Activated CD4-positive, alpha-beta T cell treated with anti-CD3 and anti-CD28 coated beads, Interleukin-2, Interleukin-6, amounts not matched to agents 100 ng/mL and 50 ng/mL, durations not matched to agents 16 hours and 8 hours (primary cell): ENCODE measurements at regions not wholly inside any gene's neighbourhood (a gene's known extent, or its start where the extent isn't known, plus 50 kb on each side); places are given as distances from the start of the nearest gene placed in this dataset.
"Not testable (repeated sequence)": the region's sequence is repeated elsewhere in the genome, so short reads cannot be mapped to it uniquely, and the experiment has no call there.

Experiments
- DNase-seq: peaks from one replicate; pipeline ENCODE4 v3.0.0-alpha.2; 2020

DNA sequence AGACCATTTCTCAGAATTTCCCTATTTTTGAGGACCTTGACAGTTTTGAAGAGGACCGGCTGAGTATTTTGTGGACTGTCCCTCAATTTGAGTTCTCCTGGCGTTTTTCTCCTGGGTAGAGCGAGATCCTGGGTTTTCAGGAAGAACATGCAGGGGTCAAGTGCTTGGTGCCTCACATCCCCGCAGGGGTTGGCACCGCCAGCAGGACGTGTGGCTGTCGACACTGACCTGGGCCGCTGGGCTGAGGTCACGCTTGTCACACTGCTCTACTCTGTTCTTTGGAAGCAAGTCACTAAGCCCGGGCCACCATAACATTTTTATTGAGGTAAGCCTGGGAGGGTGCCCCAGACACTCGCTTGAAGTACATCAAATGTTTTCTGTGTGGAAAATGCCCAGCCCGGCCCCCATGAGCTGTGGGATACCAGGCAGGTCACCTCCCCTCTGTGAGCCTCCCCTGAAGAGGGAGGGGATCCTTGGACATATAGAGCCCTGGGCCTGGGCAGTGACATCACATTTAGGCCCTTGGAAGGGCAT, 112.0 kb downstream of the NPIPB11 start:
- DNase-seq, result not testable (repeated sequence)

DNA sequence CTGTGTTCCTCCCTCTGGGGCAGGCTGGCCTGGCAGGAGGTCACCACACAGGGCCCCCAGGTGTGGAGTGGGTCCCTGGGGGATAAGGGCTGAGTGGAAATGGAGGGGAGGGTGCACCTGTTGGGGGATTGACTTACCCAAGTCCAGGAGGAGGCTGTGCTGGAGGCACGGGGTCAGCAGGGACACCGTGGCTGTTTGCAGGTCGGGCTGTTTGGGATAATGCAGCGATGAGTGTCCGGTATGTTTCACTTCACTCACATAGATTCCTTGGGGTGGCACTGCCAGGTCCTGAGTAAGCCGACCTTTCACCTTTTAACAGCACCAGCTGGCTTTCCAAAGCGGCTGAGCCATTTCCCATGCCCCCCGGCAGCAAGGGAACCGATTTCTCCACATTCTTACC, 113.0 kb downstream of the NPIPB11 start:
- DNase-seq, result not testable (repeated sequence)

DNA sequence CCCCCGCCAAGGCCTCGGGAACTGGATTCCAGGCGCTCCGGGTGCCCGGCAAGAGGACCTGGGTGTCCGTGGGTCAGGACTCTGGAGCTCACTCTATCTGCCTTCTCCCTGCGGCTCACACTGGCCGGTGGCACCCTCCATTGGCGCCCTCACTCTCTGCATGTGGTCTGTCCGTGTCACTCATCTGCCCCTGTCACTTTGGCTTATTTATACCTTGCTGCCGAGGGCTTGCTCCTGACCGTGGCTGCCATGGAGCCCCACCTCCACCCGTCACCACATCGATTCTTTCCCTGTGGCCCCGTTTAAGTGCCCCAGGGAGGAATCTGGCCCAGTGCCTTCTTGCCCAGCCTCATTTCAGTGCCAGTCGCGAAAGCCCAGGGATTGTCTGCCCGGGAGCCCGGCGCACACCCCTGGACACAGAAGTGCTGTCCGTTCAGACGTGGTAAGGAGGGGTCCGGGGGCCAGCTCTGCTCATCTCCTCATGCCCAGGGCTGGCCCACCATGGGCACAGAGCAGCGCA, 113.5 kb downstream of the NPIPB11 start:
- DNase-seq, result not testable (repeated sequence)

- DNase-seq, result peak; percentile 11
These were observed 114.9 kb downstream of the NPIPB11 start for GRCh38 chr16:29291329-29292271.

- peak; percentile 79 for DNase-seq
These were observed 115.8 kb downstream of the NPIPB11 start for GRCh38 chr16:29290631-29291247.

- not testable (repeated sequence) for DNase-seq
These were observed 116.8 kb downstream of the NPIPB11 start for GRCh38 chr16:29289516-29290239.

DNA sequence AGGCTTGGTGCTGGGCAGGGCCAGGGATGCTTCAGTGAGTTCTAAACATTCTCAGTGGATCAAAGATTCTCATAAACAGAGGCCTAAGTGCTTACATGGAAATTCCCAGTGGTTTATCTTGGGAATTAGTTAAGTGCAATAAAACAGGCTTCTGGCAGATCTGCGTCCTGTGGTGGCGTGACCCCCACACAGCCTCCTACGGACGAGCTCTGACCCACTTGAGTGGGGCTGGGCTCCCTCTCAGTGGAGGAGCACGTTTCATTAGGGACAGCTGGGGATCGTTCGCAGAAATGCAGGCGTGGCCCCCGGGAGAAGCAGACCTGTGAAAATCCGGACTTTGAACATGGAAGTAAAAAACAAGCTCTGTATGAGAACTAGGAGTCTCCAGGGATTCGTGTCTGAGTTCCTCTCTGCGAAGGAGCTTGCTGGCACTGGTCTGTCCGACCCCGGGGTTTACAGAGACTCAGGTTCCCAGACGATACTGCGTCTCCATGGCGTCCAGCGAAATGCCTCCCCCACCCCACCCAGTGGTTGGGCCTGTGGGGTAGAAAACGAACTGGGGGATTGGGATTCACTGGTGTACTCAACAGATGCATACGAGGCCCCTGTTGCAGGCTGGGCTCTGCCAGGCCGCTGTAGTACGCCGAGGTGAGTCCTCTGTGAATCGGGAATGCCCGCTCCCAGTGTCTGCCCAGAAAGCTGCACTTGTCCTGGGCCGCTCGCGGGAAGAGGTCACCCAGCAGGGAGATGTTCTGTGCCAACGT, 117.6 kb downstream of the NPIPB11 start:
- not testable (repeated sequence) for DNase-seq

GRCh38 chr16:29287871-29288535, 118.5 kb downstream of the NPIPB11 start:
- not testable (repeated sequence) for DNase-seq

DNA sequence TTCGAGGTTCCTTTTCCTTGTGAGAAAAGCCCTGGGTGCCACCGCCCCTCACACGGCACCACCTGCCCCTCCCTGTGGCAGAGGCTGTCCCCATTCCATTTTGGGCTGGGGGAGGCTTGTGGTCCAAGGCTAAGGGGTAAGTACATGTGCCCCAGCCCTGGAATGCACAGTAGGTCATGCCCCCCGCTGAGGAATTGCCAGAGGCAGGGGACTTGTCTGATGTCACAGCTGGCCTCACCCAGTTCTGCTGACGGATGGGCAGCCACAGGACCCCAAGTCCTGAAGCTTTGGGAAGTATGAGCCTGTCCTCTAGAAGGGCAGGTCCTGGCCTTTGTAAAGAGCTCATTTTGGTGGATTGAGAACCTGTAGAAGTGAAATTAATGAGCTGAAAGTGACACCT, 119.3 kb downstream of the NPIPB11 start:
- DNase-seq, result not testable (repeated sequence)

DNA sequence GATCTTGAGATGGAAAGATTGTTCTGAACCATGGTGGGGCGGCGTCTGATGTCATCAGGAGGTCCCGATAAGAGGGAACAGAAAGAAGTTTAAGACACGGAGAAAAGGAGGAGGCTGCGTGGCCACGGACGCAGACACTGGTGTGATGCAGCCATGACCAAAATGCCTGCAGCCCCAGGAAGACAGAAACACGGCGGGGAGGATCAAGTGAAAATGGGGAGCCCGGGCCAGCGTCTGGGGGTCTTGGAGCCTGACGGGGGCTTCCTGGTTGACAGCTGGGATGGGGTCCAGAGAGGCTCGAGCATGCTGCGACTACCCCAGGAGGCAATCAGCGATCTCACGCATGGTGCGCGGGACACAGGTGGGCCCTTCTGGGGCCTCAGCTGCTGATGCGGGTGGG, 119.7 kb downstream of the NPIPB11 start:
- not testable (repeated sequence) for DNase-seq

GRCh38 chr16:29286161-29286560, 120.3 kb downstream of the NPIPB11 start:
- not testable (repeated sequence) for DNase-seq

DNA sequence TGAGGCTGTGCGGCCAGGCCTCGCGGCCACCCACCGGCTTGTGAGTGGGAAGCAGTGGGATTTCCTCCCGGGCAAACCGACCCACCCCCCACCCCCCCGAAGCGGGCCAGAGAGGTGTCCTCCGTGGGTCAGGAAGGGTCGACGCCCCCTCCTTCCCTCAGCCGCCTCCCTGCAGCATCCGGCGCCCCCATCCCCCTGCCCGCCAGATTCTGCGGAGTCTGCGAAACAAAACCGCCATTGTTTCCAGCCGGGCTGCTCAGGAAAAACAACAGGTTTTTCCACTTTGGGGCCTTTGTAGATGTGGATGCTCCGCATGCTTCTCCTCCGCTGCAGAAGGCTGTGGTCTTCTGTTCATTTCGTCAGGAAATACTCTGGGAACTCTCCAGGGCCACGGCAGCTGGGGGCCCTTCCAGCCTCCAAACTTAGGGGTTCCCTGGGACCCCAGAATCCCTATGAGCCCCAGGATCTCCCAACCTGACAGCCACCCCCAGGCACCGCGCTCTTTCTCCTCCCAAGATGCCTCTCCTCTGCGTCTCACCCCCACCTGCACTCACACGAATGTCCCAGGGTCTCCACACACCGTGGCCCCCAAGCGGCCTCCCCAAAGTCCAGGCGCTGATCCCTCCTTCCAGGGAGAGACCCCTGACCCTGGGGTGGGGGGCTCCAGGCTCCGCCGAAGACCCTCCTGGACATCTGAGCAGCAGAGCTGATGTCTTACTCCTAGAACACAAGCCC, 121.2 kb downstream of the NPIPB11 start:
- not testable (repeated sequence) for DNase-seq

GRCh38 chr16:29284723-29285122, 121.8 kb downstream of the NPIPB11 start:
- not testable (repeated sequence) for DNase-seq

DNA sequence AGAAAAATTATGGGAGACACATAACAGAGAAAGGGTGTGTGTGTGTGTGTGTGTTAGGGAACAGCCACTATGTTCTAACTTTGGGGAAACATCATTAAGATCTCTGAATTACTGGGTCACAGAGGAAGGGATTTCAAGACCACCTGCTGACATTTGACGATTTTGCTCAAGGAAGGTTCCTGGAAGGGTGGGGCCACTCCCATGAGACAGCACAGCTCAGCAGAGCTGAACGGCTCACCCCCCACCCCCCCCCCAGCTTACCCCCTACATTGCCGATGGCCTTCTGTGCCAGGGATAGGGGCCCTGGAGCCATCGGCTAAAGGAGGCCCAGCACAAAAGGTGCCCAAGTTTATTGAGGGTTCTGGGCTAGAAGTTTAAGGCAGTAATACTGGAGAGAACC, 122.4 kb downstream of the NPIPB11 start:
- DNase-seq, result not testable (repeated sequence)

DNA sequence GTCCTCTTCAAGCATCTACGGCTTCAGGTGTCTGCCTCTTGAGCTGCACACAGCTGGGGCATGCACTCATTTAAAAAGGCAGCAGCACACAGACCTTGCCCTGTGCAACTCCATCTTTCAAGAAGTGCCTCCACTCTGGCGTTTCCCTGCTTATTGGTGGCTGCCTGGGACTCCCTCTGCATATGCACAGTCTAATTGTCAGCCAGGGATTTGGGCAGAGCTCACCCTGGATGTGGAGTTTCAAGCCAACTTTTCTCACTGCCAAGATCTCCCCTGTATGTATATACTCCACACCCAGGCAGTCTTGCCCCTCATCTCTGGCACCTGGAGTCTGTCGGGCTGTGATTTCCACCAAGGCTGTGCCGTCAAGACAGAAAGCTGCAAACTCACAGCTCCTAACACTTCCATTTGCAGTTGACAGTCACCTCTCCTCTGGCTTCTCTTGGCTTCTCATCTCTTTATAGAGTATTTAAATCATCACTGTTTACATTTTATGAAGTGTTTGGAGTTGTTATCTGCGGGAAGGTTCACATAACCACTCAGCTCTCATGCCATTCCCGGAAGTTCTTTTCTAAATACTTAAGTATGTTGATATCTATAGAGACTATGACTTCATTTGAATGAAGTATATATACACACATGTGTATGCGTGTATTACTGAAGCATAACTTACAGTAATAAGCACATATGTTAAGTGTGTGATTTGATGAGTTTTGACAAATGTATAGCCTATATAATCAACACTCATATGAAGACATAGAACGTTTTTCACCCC, 128.2 kb downstream of the NPIPB11 start:
- DNase-seq, result not testable (repeated sequence)

GRCh38 chr16:29276446-29276845, 130.1 kb downstream of the NPIPB11 start:
- not testable (repeated sequence) for DNase-seq

GRCh38 chr16:29274055-29275035, 132.2 kb downstream of the NPIPB11 start:
- not testable (repeated sequence) for DNase-seq

GRCh38 chr16:29273298-29274054, 133.0 kb downstream of the NPIPB11 start:
- peak; percentile 20 for DNase-seq
